Osteoblast (primary cell): ENCODE measurements at regions not wholly inside any gene's neighbourhood (a gene's known extent, or its start where the extent isn't known, plus 50 kb on each side); places are given as distances from the start of the nearest gene placed in this dataset.

Experiments used
- DNase-seq: peaks from one replicate; pipeline ENCODE4 v3.0.0; 2011; ENCODE audit warnings: low spot score, mixed read lengths; ENCODE audit not compliant: insufficient read length; ENCODE audit errors: missing footprints
- H2AFZ ChIP-seq: 2 replicates; pipeline ENCODE4 v1.6.0; 2011; ENCODE audit warnings: mild to moderate bottlenecking, low read length
- H3K27ac ChIP-seq: 2 replicates; pipeline ENCODE4 v1.5.1; 2011; ENCODE audit warnings: mild to moderate bottlenecking, low read depth, low read length, moderate library complexity
- H3K27me3 ChIP-seq: 2 replicates; pipeline ENCODE4 v1.6.0; 2012; ENCODE audit warnings: mild to moderate bottlenecking, control low read depth, inconsistent platforms, low read length, moderate library complexity; ENCODE audit not compliant: insufficient read depth
- H3K36me3 ChIP-seq: 2 replicates; pipeline ENCODE4 v1.5.1; 2011; ENCODE audit warnings: mild to moderate bottlenecking, low read length, control low read depth, moderate library complexity; ENCODE audit not compliant: insufficient read depth
- H3K4me1 ChIP-seq: 2 replicates; pipeline ENCODE4 v1.5.1; 2011; ENCODE audit warnings: mild to moderate bottlenecking, low read length, control low read depth, moderate library complexity; ENCODE audit not compliant: insufficient read depth
- H3K4me2 ChIP-seq: 2 replicates; pipeline ENCODE4 v1.6.0; 2011; ENCODE audit warnings: mild to moderate bottlenecking, low read length; ENCODE audit not compliant: insufficient read depth
- H3K4me3 ChIP-seq: fragments of 200-600 bp; sonication (generic); 3 replicates; pipeline ENCODE4 v1.5.1; 2012; ENCODE audit warnings: mild to moderate bottlenecking, low read length, inconsistent platforms; ENCODE audit not compliant: insufficient read depth
- H3K79me2 ChIP-seq: 2 replicates; pipeline ENCODE4 v1.6.0; 2012; ENCODE audit warnings: mild to moderate bottlenecking, low read length, control low read depth, inconsistent platforms; ENCODE audit not compliant: insufficient read depth
- H3K9me3 ChIP-seq: 2 replicates; pipeline ENCODE4 v1.5.1; 2011; ENCODE audit warnings: low read depth, low read length, control low read depth
- H4K20me1 ChIP-seq: 2 replicates; pipeline ENCODE4 v1.6.0; 2012; ENCODE audit warnings: mild to moderate bottlenecking, low read length, control low read depth; ENCODE audit not compliant: insufficient read depth
- CTCF ChIP-seq: IDR thresholded peaks from 2 replicates; pipeline ENCODE4 v1.5.1; 2011; ENCODE audit warnings: mild to moderate bottlenecking, low read depth, low read length, moderate library complexity; ENCODE audit errors: extremely low read depth

- Histone ChIP-seq H3K4me1 (no peaks in the 10 kb centered on the region), H3K27ac (no peak overlapping the region), H3K27me3 (no peaks in the 10 kb centered on the region), H2AFZ (no peak overlapping the region), H3K79me2 (no peaks in the 10 kb centered on the region), H3K4me3 (no peak overlapping the region), H4K20me1 (no peaks in the 10 kb centered on the region), H3K4me2 (no peak overlapping the region), H3K36me3 (no peaks in the 10 kb centered on the region), H3K9me3 (no peaks in the 10 kb centered on the region)
- no peak for TF ChIP-seq CTCF
- no peak for DNase-seq
Observed at GRCh38 chrX:124254611-124255010, 77.8 kb upstream of the TEX13D start.

GRCh38 chrX:124256216-124256615, 76.2 kb upstream of the TEX13D start:
- Histone ChIP-seq H4K20me1 (no peaks in the 10 kb centered on the region), H2AFZ (no peak overlapping the region), H3K36me3 (no peaks in the 10 kb centered on the region), H3K4me3 (no peak overlapping the region), H3K9me3 (no peaks in the 10 kb centered on the region), H3K27ac (no peak overlapping the region), H3K79me2 (no peaks in the 10 kb centered on the region), H3K27me3 (no peaks in the 10 kb centered on the region), H3K4me1 (no peaks in the 10 kb centered on the region), H3K4me2 (no peak overlapping the region)
- TF ChIP-seq CTCF = no peak
- no peak for DNase-seq

GRCh38 chrX:124256629-124257380, 75.7 kb upstream of the TEX13D start:
- Histone ChIP-seq H3K79me2 (no peaks in the 10 kb centered on the region), H3K4me2 (no peak overlapping the region), H2AFZ (no peak overlapping the region), H4K20me1 (no peaks in the 10 kb centered on the region), H3K27ac (no peak overlapping the region), H3K36me3 (no peaks in the 10 kb centered on the region), H3K27me3 (no peaks in the 10 kb centered on the region), H3K4me1 (no peaks in the 10 kb centered on the region), H3K9me3 (no peaks in the 10 kb centered on the region), H3K4me3 (no peak overlapping the region)
- DNase-seq = no peak
- no peak for TF ChIP-seq CTCF

GRCh38 chrX:124257924-124258702, 74.3 kb upstream of the TEX13D start:
- H4K20me1 ChIP-seq = no peaks in the 10 kb centered on the region
- no peak for TF ChIP-seq CTCF
- H3K4me2 ChIP-seq = no peak overlapping the region
- H3K4me1 ChIP-seq = no peaks in the 10 kb centered on the region
- no peak overlapping the region for H3K4me3 ChIP-seq
- no peaks in the 10 kb centered on the region for H3K36me3 ChIP-seq
- no peak overlapping the region for H2AFZ ChIP-seq
- H3K9me3 ChIP-seq = no peaks in the 10 kb centered on the region
- no peak overlapping the region for H3K27ac ChIP-seq
- DNase-seq = no peak
- no peaks in the 10 kb centered on the region for H3K79me2 ChIP-seq
- H3K27me3 ChIP-seq = no peaks in the 10 kb centered on the region
